H1 (cell line): ENCODE measurements at regions not wholly inside any gene's neighbourhood (a gene's known extent, or its start where the extent isn't known, plus 50 kb on each side); places are given as distances from the start of the nearest gene placed in this dataset.

ENCODE experiments used
- CBX5 ChIP-seq: fragments of 300-800, 300-1000 bp; sonication (generic); IDR thresholded peaks from 2 replicates; pipeline ENCODE4 v1.7.1; 2016; ENCODE audit warnings: antibody characterized with exemption, low read length, low read depth
- CHD1 ChIP-seq: IDR thresholded peaks from 2 replicates; pipeline ENCODE4 v1.6.1; 2012; ENCODE audit warnings: low read depth, low read length, improper control_type of control experiment
- EZH2 ChIP-seq: fragments of 200-600 bp; sonication (generic); IDR thresholded peaks from 2 replicates; pipeline ENCODE4 v1.7.1; 2012; ENCODE audit warnings: low read depth, mild to moderate bottlenecking, moderate library complexity, low read length, inconsistent platforms; ENCODE audit not compliant: severe bottlenecking
- FOSL1 ChIP-seq: IDR thresholded peaks from 2 replicates; pipeline ENCODE4 v1.6.1; 2011; ENCODE audit warnings: mild to moderate bottlenecking, low read depth, low read length, moderate library complexity; ENCODE audit not compliant: insufficient read depth
- HDAC2 ChIP-seq, 2 experiments: fragments of 300-600 bp in 1 of 2; sonication (generic) in 1 of 2; IDR thresholded peaks; 2 replicates each; pipeline ENCODE4 v1.6.1; 2011 to 2012; ENCODE audit warnings: low read depth in 2 of 2, low read length in 2 of 2, mild to moderate bottlenecking in 2 of 2, moderate library complexity in 2 of 2, borderline replicate concordance in 1 of 2, inconsistent platforms in 1 of 2
- JUND ChIP-seq: IDR thresholded peaks from 2 replicates; pipeline ENCODE4 v1.6.1; 2011; ENCODE audit warnings: mild to moderate bottlenecking, improper control_type of control experiment, low read length
- PHF8 ChIP-seq: fragments of 200-600 bp; sonication (generic); conservative IDR thresholded peaks from 2 replicates; pipeline ENCODE4 v1.7.1; 2012; ENCODE audit warnings: low read depth, mild to moderate bottlenecking, inconsistent platforms, low read length, moderate library complexity
- RFX5 ChIP-seq: IDR thresholded peaks from 2 replicates; pipeline ENCODE4 v1.6.1; 2011; ENCODE audit warnings: low read depth, low read length, improper control_type of control experiment, borderline replicate concordance
- RXRA ChIP-seq: IDR thresholded peaks from 2 replicates; pipeline ENCODE4 v1.6.1; 2011; ENCODE audit warnings: low read depth, mild to moderate bottlenecking, low read length, moderate library complexity; ENCODE audit not compliant: insufficient read depth
- SIX5 ChIP-seq: IDR thresholded peaks from 2 replicates; pipeline ENCODE4 v1.6.1; 2011; ENCODE audit warnings: mild to moderate bottlenecking, low read depth, low read length
- SP1 ChIP-seq: IDR thresholded peaks from 2 replicates; pipeline ENCODE4 v1.6.1; 2011; ENCODE audit warnings: low read depth, low read length
- SP2 ChIP-seq: IDR thresholded peaks from 2 replicates; pipeline ENCODE4 v1.6.1; 2012; ENCODE audit warnings: mild to moderate bottlenecking, low read length, inconsistent platforms
- SRF ChIP-seq: IDR thresholded peaks from 2 replicates; pipeline ENCODE4 v1.6.1; 2011; ENCODE audit warnings: mild to moderate bottlenecking, low read depth, low read length, moderate library complexity
- TAF7 ChIP-seq: optimal IDR thresholded peaks from 2 replicates; pipeline ENCODE3; 2011; ENCODE audit warnings: low read depth, mild to moderate bottlenecking, inconsistent platforms, low read length, moderate library complexity, borderline replicate concordance
- YY1 ChIP-seq: IDR thresholded peaks from 2 replicates; pipeline ENCODE4 v1.6.1; 2011; ENCODE audit warnings: low read depth, mild to moderate bottlenecking, low read length
- TF ChIP-seq, protein P1 (sequence below): IDR thresholded peaks from 2 replicates; pipeline ENCODE4 v1.6.1; 2012; ENCODE audit warnings: inconsistent platforms
- TF ChIP-seq, protein P2 (sequence below), 3 experiments: IDR thresholded peaks; 1 replicate in 2 of 3; 2 replicates in 1 of 3; pipeline versions ENCODE4 v1.5.1 to v1.6.1; 2011; ENCODE audit warnings: low read length in 3 of 3, mild to moderate bottlenecking in 3 of 3, inconsistent platforms in 2 of 3, low read depth in 1 of 3, moderate library complexity in 1 of 3; ENCODE audit not compliant: insufficient read depth in 1 of 3; ENCODE audit errors: control extremely low read depth in 1 of 3
- TF ChIP-seq, protein P3 (sequence below): IDR thresholded peaks from 2 replicates; pipeline ENCODE4 v1.6.1; 2012; ENCODE audit warnings: low read length, inconsistent platforms
- TF ChIP-seq, protein P4 (sequence below): IDR thresholded peaks from 2 replicates; pipeline ENCODE4 v1.6.1; 2012; ENCODE audit warnings: inconsistent platforms

DNA sequence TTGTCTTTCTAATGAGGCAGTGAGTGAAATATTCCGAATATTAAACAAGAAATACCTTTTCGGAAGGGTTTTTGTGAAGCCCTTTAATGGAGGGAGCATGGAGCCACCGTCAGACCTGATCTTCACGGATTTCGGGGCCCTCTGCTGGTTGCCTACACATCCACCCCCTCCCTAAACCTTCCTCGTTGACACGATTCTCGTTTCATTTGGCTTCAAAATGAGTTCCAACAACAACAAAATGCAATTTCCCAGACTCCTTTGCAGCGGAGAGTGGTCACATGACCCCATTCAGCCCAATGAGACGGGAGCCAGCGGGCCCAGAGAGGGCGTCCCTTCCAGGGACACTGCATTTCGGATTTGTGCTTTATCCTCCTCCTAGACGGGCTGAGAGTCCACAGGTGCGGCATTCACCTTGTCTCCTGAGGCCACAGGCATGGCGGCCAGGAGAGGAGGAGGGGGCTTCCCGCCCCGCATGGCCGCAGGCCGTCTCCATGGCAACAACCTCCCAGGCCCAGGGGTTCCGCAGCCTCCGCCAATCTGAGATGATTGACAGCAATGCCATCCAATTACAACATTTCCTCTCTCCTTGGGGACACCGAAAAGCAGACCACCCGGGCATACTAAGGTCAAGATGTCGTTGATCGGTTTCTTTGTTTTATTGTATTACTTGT, 259.8 kb downstream of the C16orf95 start (continued):
- TF ChIP-seq, protein P1, sequence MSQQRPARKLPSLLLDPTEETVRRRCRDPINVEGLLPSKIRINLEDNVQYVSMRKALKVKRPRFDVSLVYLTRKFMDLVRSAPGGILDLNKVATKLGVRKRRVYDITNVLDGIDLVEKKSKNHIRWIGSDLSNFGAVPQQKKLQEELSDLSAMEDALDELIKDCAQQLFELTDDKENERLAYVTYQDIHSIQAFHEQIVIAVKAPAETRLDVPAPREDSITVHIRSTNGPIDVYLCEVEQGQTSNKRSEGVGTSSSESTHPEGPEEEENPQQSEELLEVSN, result no peak
- TF ChIP-seq SP1, result peak; percentile 44; the same call in 1 of the 2 replicates
- no peak for TF ChIP-seq PHF8
- TF ChIP-seq, protein P2, sequence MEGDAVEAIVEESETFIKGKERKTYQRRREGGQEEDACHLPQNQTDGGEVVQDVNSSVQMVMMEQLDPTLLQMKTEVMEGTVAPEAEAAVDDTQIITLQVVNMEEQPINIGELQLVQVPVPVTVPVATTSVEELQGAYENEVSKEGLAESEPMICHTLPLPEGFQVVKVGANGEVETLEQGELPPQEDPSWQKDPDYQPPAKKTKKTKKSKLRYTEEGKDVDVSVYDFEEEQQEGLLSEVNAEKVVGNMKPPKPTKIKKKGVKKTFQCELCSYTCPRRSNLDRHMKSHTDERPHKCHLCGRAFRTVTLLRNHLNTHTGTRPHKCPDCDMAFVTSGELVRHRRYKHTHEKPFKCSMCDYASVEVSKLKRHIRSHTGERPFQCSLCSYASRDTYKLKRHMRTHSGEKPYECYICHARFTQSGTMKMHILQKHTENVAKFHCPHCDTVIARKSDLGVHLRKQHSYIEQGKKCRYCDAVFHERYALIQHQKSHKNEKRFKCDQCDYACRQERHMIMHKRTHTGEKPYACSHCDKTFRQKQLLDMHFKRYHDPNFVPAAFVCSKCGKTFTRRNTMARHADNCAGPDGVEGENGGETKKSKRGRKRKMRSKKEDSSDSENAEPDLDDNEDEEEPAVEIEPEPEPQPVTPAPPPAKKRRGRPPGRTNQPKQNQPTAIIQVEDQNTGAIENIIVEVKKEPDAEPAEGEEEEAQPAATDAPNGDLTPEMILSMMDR (IDR thresholded peaks at IDR 0.05; ENCODE audit: control extremely low read depth in 1 of 3, insufficient read depth in 1 of 3, low read depth in 1 of 3, low read length in 3 of 3), result peak; percentile 30 to 47 (median 41); a peak in 3 of 4 replicates
- no peak for TF ChIP-seq SIX5
- TF ChIP-seq CHD1, result no peak
- no peak for TF ChIP-seq EZH2
- TF ChIP-seq RFX5, result no peak
- TF ChIP-seq, protein P3, sequence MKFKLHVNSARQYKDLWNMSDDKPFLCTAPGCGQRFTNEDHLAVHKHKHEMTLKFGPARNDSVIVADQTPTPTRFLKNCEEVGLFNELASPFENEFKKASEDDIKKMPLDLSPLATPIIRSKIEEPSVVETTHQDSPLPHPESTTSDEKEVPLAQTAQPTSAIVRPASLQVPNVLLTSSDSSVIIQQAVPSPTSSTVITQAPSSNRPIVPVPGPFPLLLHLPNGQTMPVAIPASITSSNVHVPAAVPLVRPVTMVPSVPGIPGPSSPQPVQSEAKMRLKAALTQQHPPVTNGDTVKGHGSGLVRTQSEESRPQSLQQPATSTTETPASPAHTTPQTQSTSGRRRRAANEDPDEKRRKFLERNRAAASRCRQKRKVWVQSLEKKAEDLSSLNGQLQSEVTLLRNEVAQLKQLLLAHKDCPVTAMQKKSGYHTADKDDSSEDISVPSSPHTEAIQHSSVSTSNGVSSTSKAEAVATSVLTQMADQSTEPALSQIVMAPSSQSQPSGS, result no peak
- peak; percentile 19; the same call in 1 of the 2 replicates for TF ChIP-seq SP2
- 0 out of 2 replicates have a peak, but pooled peaks have one; percentile 6 for TF ChIP-seq YY1
- no peak for TF ChIP-seq SRF
- no peak for TF ChIP-seq FOSL1
- TF ChIP-seq HDAC2 (IDR thresholded peaks at IDR 0.05; ENCODE audit: borderline replicate concordance in 1 of 2, low read depth in 2 of 2, low read length in 2 of 2), result no peak
- no peak for TF ChIP-seq RXRA
- TF ChIP-seq CBX5, result no peak
- TF ChIP-seq, protein P4, sequence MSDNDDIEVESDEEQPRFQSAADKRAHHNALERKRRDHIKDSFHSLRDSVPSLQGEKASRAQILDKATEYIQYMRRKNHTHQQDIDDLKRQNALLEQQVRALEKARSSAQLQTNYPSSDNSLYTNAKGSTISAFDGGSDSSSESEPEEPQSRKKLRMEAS, result no peak
- TF ChIP-seq TAF7, result no peak
- TF ChIP-seq JUND, result no peak
